K562 (cell line): ENCODE measurements at regions not wholly inside any gene's neighbourhood (a gene's known extent, or its start where the extent isn't known, plus 50 kb on each side); places are given as distances from the start of the nearest gene placed in this dataset.

ENCODE experiments used
- CREB1 ChIP-seq, 2 experiments: sonication (generic) in 1 of 2; formaldehyde crosslinking in 1 of 2; IDR thresholded peaks; 2 replicates each; pipeline versions ENCODE4 v1.6.1 to v1.8.0; 2012 to 2022; ENCODE audit warnings: inconsistent platforms in 1 of 2, mild to moderate bottlenecking in 1 of 2, missing genetic modification reagents in 1 of 2, moderate library complexity in 1 of 2
- HNRNPK ChIP-seq: fragments of 200-400 bp; formaldehyde crosslinking; IDR thresholded peaks from one replicate; pipeline ENCODE4 v1.6.1; 2018; ENCODE audit warnings: mild to moderate bottlenecking, low read depth, low read length; ENCODE audit not compliant: poor library complexity, severe bottlenecking
- KDM4B ChIP-seq, 2 experiments: fragments of 450-650 bp in 1 of 2; sonication (generic) in 1 of 2; IDR thresholded peaks; 2 replicates each; pipeline ENCODE4 v1.6.1; 2016 to 2017; ENCODE audit warnings: borderline replicate concordance in 2 of 2, antibody characterized with exemption in 1 of 2, low read depth in 1 of 2, mild to moderate bottlenecking in 1 of 2
- TEAD4 ChIP-seq, 2 experiments: sonication (generic) in 1 of 2; formaldehyde crosslinking in 1 of 2; IDR thresholded peaks; 2 replicates each; pipeline versions ENCODE4 v1.6.1 to v1.8.0; 2012 to 2022; ENCODE audit warnings: borderline replicate concordance in 1 of 2, inconsistent platforms in 1 of 2, low read length in 1 of 2, mild to moderate bottlenecking in 1 of 2, missing genetic modification reagents in 1 of 2
- TF ChIP-seq, protein P1 (sequence below): fragments of 150-350 bp; conservative IDR thresholded peaks from 2 replicates; pipeline ENCODE4 v1.6.1; 2014; ENCODE audit warnings: low read length
- TF ChIP-seq, protein P2 (sequence below): sonication (generic); formaldehyde crosslinking; IDR thresholded peaks from 2 replicates; pipeline ENCODE4 v1.9.0; 2022; ENCODE audit warnings: mild to moderate bottlenecking, missing genetic modification reagents
- TF ChIP-seq, protein P3 (sequence below): sonication (generic); IDR thresholded peaks from 2 replicates; pipeline ENCODE4 v1.6.1; 2016

DNA sequence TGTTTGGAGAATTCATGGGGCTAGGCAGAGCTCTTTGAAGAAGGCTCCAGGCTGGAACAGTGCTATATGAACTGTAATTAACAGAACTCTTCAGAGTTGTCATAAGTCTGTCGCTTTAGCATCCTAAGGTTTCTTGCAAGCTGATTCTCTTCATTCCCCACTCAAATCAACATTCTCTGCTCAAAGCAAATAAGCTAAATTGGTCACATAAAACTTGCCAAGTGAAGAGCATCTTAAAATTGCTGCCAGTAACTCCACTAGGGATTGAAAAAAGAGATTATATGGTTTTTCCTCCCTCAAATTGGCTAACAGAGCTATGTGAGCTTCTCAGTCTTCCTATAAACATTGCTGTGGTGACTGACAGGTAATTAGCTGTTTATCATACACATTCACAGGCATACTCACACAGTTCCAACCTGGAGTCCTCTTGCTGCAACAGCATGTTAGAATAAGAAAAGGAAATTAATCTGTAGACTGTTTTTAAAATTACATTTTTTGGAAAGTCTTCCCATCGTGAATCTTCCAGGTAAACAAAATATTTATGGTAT is 298.5 kb upstream of the ATP10B start (continued):
- TF ChIP-seq, protein P1, sequence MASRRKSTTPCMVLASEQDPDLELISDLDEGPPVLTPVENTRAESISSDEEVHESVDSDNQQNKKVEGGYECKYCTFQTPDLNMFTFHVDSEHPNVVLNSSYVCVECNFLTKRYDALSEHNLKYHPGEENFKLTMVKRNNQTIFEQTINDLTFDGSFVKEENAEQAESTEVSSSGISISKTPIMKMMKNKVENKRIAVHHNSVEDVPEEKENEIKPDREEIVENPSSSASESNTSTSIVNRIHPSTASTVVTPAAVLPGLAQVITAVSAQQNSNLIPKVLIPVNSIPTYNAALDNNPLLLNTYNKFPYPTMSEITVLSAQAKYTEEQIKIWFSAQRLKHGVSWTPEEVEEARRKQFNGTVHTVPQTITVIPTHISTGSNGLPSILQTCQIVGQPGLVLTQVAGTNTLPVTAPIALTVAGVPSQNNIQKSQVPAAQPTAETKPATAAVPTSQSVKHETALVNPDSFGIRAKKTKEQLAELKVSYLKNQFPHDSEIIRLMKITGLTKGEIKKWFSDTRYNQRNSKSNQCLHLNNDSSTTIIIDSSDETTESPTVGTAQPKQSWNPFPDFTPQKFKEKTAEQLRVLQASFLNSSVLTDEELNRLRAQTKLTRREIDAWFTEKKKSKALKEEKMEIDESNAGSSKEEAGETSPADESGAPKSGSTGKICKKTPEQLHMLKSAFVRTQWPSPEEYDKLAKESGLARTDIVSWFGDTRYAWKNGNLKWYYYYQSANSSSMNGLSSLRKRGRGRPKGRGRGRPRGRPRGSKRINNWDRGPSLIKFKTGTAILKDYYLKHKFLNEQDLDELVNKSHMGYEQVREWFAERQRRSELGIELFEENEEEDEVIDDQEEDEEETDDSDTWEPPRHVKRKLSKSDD: no peak
- TF ChIP-seq HNRNPK (no peak), TEAD4 (IDR thresholded peaks at IDR 0.05; ENCODE audit: low read length) (no peak), TEAD4 (CRISPR knock-in tag; IDR thresholded peaks at IDR 0.05; ENCODE audit: borderline replicate concordance) (no peak), CREB1 (IDR thresholded peaks at IDR 0.05) (no peak), CREB1 (CRISPR knock-in tag; IDR thresholded peaks at IDR 0.05) (no peak), KDM4B (IDR thresholded peaks at IDR 0.05; ENCODE audit: borderline replicate concordance in 2 of 2, low read depth in 1 of 2) (no peak)
- TF ChIP-seq, protein P2, sequence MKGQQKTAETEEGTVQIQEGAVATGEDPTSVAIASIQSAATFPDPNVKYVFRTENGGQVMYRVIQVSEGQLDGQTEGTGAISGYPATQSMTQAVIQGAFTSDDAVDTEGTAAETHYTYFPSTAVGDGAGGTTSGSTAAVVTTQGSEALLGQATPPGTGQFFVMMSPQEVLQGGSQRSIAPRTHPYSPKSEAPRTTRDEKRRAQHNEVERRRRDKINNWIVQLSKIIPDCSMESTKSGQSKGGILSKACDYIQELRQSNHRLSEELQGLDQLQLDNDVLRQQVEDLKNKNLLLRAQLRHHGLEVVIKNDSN (CRISPR knock-in tag): no peak
- TF ChIP-seq, protein P3, sequence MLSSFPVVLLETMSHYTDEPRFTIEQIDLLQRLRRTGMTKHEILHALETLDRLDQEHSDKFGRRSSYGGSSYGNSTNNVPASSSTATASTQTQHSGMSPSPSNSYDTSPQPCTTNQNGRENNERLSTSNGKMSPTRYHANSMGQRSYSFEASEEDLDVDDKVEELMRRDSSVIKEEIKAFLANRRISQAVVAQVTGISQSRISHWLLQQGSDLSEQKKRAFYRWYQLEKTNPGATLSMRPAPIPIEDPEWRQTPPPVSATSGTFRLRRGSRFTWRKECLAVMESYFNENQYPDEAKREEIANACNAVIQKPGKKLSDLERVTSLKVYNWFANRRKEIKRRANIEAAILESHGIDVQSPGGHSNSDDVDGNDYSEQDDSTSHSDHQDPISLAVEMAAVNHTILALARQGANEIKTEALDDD: no peak
